ENCODE measurements at regions not wholly inside any gene's neighbourhood (a gene's known extent, or its start where the extent isn't known, plus 50 kb on each side); places are given as distances from the start of the nearest gene placed in this dataset.

DNA sequence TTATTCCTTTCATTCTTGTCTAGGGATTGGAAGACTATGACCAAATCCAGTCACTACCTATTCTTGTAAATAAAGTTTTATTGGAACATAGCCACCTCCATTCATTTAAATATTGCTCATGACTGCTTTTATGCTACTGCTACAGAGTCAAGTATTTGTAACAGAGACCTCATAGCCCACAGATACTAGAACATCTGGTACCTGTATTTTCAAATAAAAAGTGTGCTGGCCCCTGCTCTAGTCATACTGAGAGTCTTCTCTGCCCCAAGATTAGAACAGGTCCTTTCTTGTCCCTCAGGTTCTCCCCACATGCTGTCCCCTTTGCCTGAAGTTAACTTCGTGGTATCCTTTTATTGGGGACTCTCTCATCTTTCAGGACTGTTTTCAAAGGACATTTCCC is 422.3 kb downstream of the CBLN4 start:
- no peak overlapping the region for H3K9ac ChIP-seq (ENCODE audit: low read depth, low read length, poor library complexity, severe bottlenecking)
- H3K4me2 ChIP-seq (ENCODE audit: low read depth, low read length, poor library complexity, severe bottlenecking): no peak overlapping the region
- TF ChIP-seq EZH2phosphoT487 (IDR thresholded peaks at IDR 0.05; ENCODE audit: borderline replicate concordance) (no peak), CTCF (conservative IDR thresholded peaks at IDR 0.05; ENCODE audit: low read length) (no peak)
- H3K36me3 ChIP-seq (ENCODE audit: insufficient read depth, low read length): no peaks in the 10 kb centered on the region
- H3F3A ChIP-seq (ENCODE audit: low read depth): no peaks in the 10 kb centered on the region
- H3K9me2 ChIP-seq (replicated peaks; ENCODE audit: low read depth, low read length): no peaks in the 10 kb centered on the region
- H3K4me3 ChIP-seq (ENCODE audit: low read length, poor library complexity, severe bottlenecking): no peak overlapping the region
- H3K79me2 ChIP-seq (ENCODE audit: insufficient read depth, low read length): no peaks in the 10 kb centered on the region
- H4K20me1 ChIP-seq (ENCODE audit: insufficient read depth, low read length, poor library complexity, severe bottlenecking): no peaks in the 10 kb centered on the region
- H3K27me3 ChIP-seq (ENCODE audit: insufficient read depth, low read length, poor library complexity, severe bottlenecking): no peaks in the 10 kb centered on the region
- no peaks in the 10 kb centered on the region for H3K4me1 ChIP-seq (ENCODE audit: insufficient read depth, low read length, poor library complexity, severe bottlenecking)
- H2AFZ ChIP-seq (ENCODE audit: low read length): no peak overlapping the region
- H3K9me3 ChIP-seq (ENCODE audit: insufficient read depth, low read depth, low read length): no peaks in the 10 kb centered on the region

DNA sequence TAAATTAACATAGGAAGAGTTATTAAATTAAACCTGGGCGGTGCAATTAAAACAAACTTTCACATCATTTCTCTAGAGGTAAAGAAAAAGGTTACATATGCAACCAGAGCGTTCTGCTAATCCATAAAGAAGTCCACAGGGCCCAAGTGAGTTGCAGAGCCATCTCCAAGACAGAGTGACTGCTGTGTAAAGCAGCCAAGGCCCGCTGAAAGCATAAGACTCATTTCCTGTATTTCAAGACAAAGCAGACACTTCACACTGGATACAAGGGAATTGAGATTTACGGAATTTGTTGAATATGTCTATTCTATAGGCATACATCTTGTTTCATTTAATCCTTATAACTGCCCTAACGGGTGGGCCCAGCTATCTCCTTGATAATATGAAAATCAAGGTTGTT is 422.8 kb downstream of the CBLN4 start:
- H3K9ac ChIP-seq (ENCODE audit: low read depth, low read length, poor library complexity, severe bottlenecking): no peak overlapping the region
- no peaks in the 10 kb centered on the region for H3K27me3 ChIP-seq (ENCODE audit: insufficient read depth, low read length, poor library complexity, severe bottlenecking)
- no peaks in the 10 kb centered on the region for H4K20me1 ChIP-seq (ENCODE audit: insufficient read depth, low read length, poor library complexity, severe bottlenecking)
- H3K79me2 ChIP-seq (ENCODE audit: insufficient read depth, low read length): no peaks in the 10 kb centered on the region
- no peaks in the 10 kb centered on the region for H3K36me3 ChIP-seq (ENCODE audit: insufficient read depth, low read length)
- H3K4me2 ChIP-seq (ENCODE audit: low read depth, low read length, poor library complexity, severe bottlenecking): no peak overlapping the region
- H2AFZ ChIP-seq (ENCODE audit: low read length): no peak overlapping the region
- H3K4me1 ChIP-seq (ENCODE audit: insufficient read depth, low read length, poor library complexity, severe bottlenecking): no peaks in the 10 kb centered on the region
- H3F3A ChIP-seq (ENCODE audit: low read depth): no peaks in the 10 kb centered on the region
- no peak for TF ChIP-seq EZH2phosphoT487 (IDR thresholded peaks at IDR 0.05; ENCODE audit: borderline replicate concordance)
- no peak for TF ChIP-seq CTCF (conservative IDR thresholded peaks at IDR 0.05; ENCODE audit: low read length)
- H3K9me3 ChIP-seq (ENCODE audit: insufficient read depth, low read depth, low read length): no peaks in the 10 kb centered on the region
- no peak overlapping the region for H3K4me3 ChIP-seq (ENCODE audit: low read length, poor library complexity, severe bottlenecking)
- no peaks in the 10 kb centered on the region for H3K9me2 ChIP-seq (replicated peaks; ENCODE audit: low read depth, low read length)

DNA sequence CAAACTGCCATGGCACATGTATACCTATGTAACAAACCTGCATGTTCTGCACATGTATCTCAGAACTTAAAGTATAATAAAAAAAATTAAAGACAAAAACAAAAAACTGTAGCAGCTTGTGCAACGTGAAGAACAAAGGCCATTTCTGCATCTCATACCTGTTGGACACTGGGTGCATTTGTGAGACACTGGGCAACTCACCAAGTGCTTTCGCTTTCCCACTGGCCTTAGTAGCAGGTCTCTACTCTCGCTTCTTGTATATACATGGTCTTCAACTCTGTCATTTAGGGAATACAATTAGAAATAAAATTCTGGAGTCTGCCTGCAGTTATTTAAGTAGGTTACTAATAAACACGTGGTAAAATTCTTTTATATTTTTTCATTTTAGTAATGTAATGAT is 423.8 kb downstream of the CBLN4 start:
- no peaks in the 10 kb centered on the region for H3K9me2 ChIP-seq (replicated peaks; ENCODE audit: low read depth, low read length)
- H3K9me3 ChIP-seq (ENCODE audit: insufficient read depth, low read depth, low read length): no peaks in the 10 kb centered on the region
- H3K27me3 ChIP-seq (ENCODE audit: insufficient read depth, low read length, poor library complexity, severe bottlenecking): no peaks in the 10 kb centered on the region
- H3K4me2 ChIP-seq (ENCODE audit: low read depth, low read length, poor library complexity, severe bottlenecking): no peak overlapping the region
- H3K79me2 ChIP-seq (ENCODE audit: insufficient read depth, low read length): no peaks in the 10 kb centered on the region
- TF ChIP-seq EZH2phosphoT487 (IDR thresholded peaks at IDR 0.05; ENCODE audit: borderline replicate concordance) (no peak), CTCF (conservative IDR thresholded peaks at IDR 0.05; ENCODE audit: low read length) (no peak)
- no peaks in the 10 kb centered on the region for H4K20me1 ChIP-seq (ENCODE audit: insufficient read depth, low read length, poor library complexity, severe bottlenecking)
- no peak overlapping the region for H2AFZ ChIP-seq (ENCODE audit: low read length)
- H3K9ac ChIP-seq (ENCODE audit: low read depth, low read length, poor library complexity, severe bottlenecking): no peak overlapping the region
- H3F3A ChIP-seq (ENCODE audit: low read depth): no peaks in the 10 kb centered on the region
- no peaks in the 10 kb centered on the region for H3K4me1 ChIP-seq (ENCODE audit: insufficient read depth, low read length, poor library complexity, severe bottlenecking)
- no peaks in the 10 kb centered on the region for H3K36me3 ChIP-seq (ENCODE audit: insufficient read depth, low read length)
- no peak overlapping the region for H3K4me3 ChIP-seq (ENCODE audit: low read length, poor library complexity, severe bottlenecking)
